ENCODE measurements at regions not wholly inside any gene's neighbourhood (a gene's known extent, or its start where the extent isn't known, plus 50 kb on each side); places are given as distances from the start of the nearest gene placed in this dataset.

GRCh38 chr4:23728971-23729370, 160.9 kb downstream of the PPARGC1A start:
- H2AFZ ChIP-seq (ENCODE audit: low read length): no peak overlapping the region
- H3K27ac ChIP-seq (ENCODE audit: extremely low read length, insufficient read depth, low read length): no peak overlapping the region
- no peaks in the 10 kb centered on the region for H4K20me1 ChIP-seq (ENCODE audit: insufficient read depth, low read length)
- TF ChIP-seq ZFP1 (CRISPR knock-in tag; IDR thresholded peaks at IDR 0.05) (no peak), ZKSCAN5 (CRISPR knock-in tag; IDR thresholded peaks at IDR 0.05) (no peak), ZBTB4 (CRISPR knock-in tag; IDR thresholded peaks at IDR 0.05; ENCODE audit: borderline replicate concordance) (no peak), GABPA (IDR thresholded peaks at IDR 0.05; ENCODE audit: low read depth, low read length) (no peak), GABPA (CRISPR knock-in tag; IDR thresholded peaks at IDR 0.05; ENCODE audit: low read depth) (no peak)
- no peaks in the 10 kb centered on the region for H3K4me1 ChIP-seq (ENCODE audit: insufficient read depth, low read length)
- H3K79me2 ChIP-seq (ENCODE audit: insufficient read depth, low read length): no peaks in the 10 kb centered on the region
- no peak overlapping the region for H3K4me3 ChIP-seq (replicated peaks in 1 of 3; ENCODE audit: insufficient read depth in 1 of 3, low read depth in 2 of 3, low read length in 3 of 3)
- no peak for FAIRE-seq
- ChIA-PET POLR2A (no interaction called here), CTCF (ENCODE audit: low intra/inter-chr PET ratio, low total read pairs) (no interaction called here)
- ATAC-seq: no peak
- H3K9ac ChIP-seq (ENCODE audit: insufficient read depth, low read depth, low read length): no peak overlapping the region
- no peak overlapping the region for H3K4me2 ChIP-seq (ENCODE audit: low read depth, low read length)
- in situ Hi-C loops (cut with HindIII; ENCODE audit: extremely low pct_ligation_motif_present, low pct_unique_long_range_greater_than_20kb): no loop called here
- no peak for DNase-seq (ENCODE audit: low spot score)
- BruUV-seq (replicated peaks): no TSS peak
- H3K27me3 ChIP-seq (ENCODE audit: control insufficient read depth in 1 of 2, insufficient read depth in 2 of 2, low read length in 2 of 2): 0 out of 5 replicates have a peak, but pooled peaks cover 0 to 3% of the 10 kb centered on the region in 2 experiments
- H3K9me3 ChIP-seq (ENCODE audit: low read length): no peaks in the 10 kb centered on the region
- intact Hi-C loops (cut with micrococcal nuclease; ENCODE audit: unreplicated experiment): no loop called here
- no peaks in the 10 kb centered on the region for H3K36me3 ChIP-seq (replicated peaks in 1 of 2; ENCODE audit: control insufficient read depth in 1 of 2, insufficient read depth in 2 of 2, low read length in 2 of 2)

GRCh38 chr4:23728393-23728792, 161.5 kb downstream of the PPARGC1A start:
- in situ Hi-C loops (cut with HindIII; ENCODE audit: extremely low pct_ligation_motif_present, low pct_unique_long_range_greater_than_20kb) (no loop called here), intact Hi-C loops (cut with micrococcal nuclease; ENCODE audit: unreplicated experiment) (no loop called here)
- no TSS peak for BruUV-seq (replicated peaks)
- no peak overlapping the region for H3K27ac ChIP-seq (ENCODE audit: extremely low read length, insufficient read depth, low read length)
- no peak overlapping the region for H3K4me2 ChIP-seq (ENCODE audit: low read depth, low read length)
- POLR2A ChIA-PET: no interaction called here
- DNase-seq (ENCODE audit: low spot score) (no peak), ATAC-seq (no peak), FAIRE-seq (no peak)
- no peaks in the 10 kb centered on the region for H3K4me1 ChIP-seq (ENCODE audit: insufficient read depth, low read length)
- H3K9me3 ChIP-seq (ENCODE audit: low read length): no peaks in the 10 kb centered on the region
- no peak overlapping the region for H3K9ac ChIP-seq (ENCODE audit: insufficient read depth, low read depth, low read length)
- H2AFZ ChIP-seq (ENCODE audit: low read length): no peak overlapping the region
- H3K79me2 ChIP-seq (ENCODE audit: insufficient read depth, low read length): no peaks in the 10 kb centered on the region
- no peaks in the 10 kb centered on the region for H3K36me3 ChIP-seq (replicated peaks in 1 of 2; ENCODE audit: control insufficient read depth in 1 of 2, insufficient read depth in 2 of 2, low read length in 2 of 2)
- no peak overlapping the region for H3K4me3 ChIP-seq (replicated peaks in 1 of 3; ENCODE audit: insufficient read depth in 1 of 3, low read depth in 2 of 3, low read length in 3 of 3)
- 0 out of 5 replicates have a peak, but pooled peaks cover 0 to 3% of the 10 kb centered on the region in 2 experiments for H3K27me3 ChIP-seq (ENCODE audit: control insufficient read depth in 1 of 2, insufficient read depth in 2 of 2, low read length in 2 of 2)
- CTCF ChIA-PET (ENCODE audit: low intra/inter-chr PET ratio, low total read pairs): no interaction called here
- no peaks in the 10 kb centered on the region for H4K20me1 ChIP-seq (ENCODE audit: insufficient read depth, low read length)
- TF ChIP-seq HMG20B (CRISPR knock-in tag; conservative IDR thresholded peaks at IDR 0.05) (no peak), KDM5B (CRISPR knock-in tag; IDR thresholded peaks at IDR 0.05; ENCODE audit: borderline replicate concordance) (no peak), PRDM4 (CRISPR knock-in tag; IDR thresholded peaks at IDR 0.05; ENCODE audit: borderline replicate concordance) (no peak), RORA (CRISPR knock-in tag; IDR thresholded peaks at IDR 0.05) (no peak), KDM2A (CRISPR knock-in tag; IDR thresholded peaks at IDR 0.05; ENCODE audit: borderline replicate concordance, low read depth) (no peak), MTA3 (CRISPR knock-in tag; IDR thresholded peaks at IDR 0.05) (no peak), ZBTB38 (CRISPR knock-in tag; IDR thresholded peaks at IDR 0.05) (no peak), ZNF556 (CRISPR knock-in tag; IDR thresholded peaks at IDR 0.05; ENCODE audit: borderline replicate concordance) (no peak), THRA (CRISPR knock-in tag; IDR thresholded peaks at IDR 0.05; ENCODE audit: borderline replicate concordance) (no peak)

Data from HepG2 (cell line).